ENCODE measurements at regions not wholly inside any gene's neighbourhood (a gene's known extent, or its start where the extent isn't known, plus 50 kb on each side); places are given as distances from the start of the nearest gene placed in this dataset.

GRCh38 chr1:191551019-191551418, 607.2 kb upstream of the RGS18 start:
- no peak for TF ChIP-seq CTCF (IDR thresholded peaks at IDR 0.05; ENCODE audit: borderline replicate concordance, insufficient read depth, low read depth, low read length)
- no peak overlapping the region for H3K4me3 ChIP-seq (ENCODE audit: low read depth, low read length)

- TF ChIP-seq CTCF (IDR thresholded peaks at IDR 0.05; ENCODE audit: borderline replicate concordance, insufficient read depth, low read depth, low read length) = no peak
- no peak overlapping the region for H3K4me3 ChIP-seq (ENCODE audit: low read depth, low read length)
These were observed 599.9 kb upstream of the RGS18 start for GRCh38 chr1:191558379-191558778.

- TF ChIP-seq CTCF (IDR thresholded peaks at IDR 0.05; ENCODE audit: borderline replicate concordance, insufficient read depth, low read depth, low read length) = no peak
- H3K4me3 ChIP-seq (ENCODE audit: low read depth, low read length) = no peak overlapping the region
These were observed 597.0 kb upstream of the RGS18 start for GRCh38 chr1:191561276-191561675.

GRCh38 chr1:191564275-191564674, 594.0 kb upstream of the RGS18 start:
- H3K4me3 ChIP-seq (ENCODE audit: low read depth, low read length) = no peak overlapping the region
- no peak for TF ChIP-seq CTCF (IDR thresholded peaks at IDR 0.05; ENCODE audit: borderline replicate concordance, insufficient read depth, low read depth, low read length)

GRCh38 chr1:191572479-191572878, 585.8 kb upstream of the RGS18 start:
- no peak for TF ChIP-seq CTCF (IDR thresholded peaks at IDR 0.05; ENCODE audit: borderline replicate concordance, insufficient read depth, low read depth, low read length)

GRCh38 chr1:191575180-191575579, 583.1 kb upstream of the RGS18 start:
- H3K4me3 ChIP-seq (ENCODE audit: low read depth, low read length) = no peak overlapping the region
- no peak for TF ChIP-seq CTCF (IDR thresholded peaks at IDR 0.05; ENCODE audit: borderline replicate concordance, insufficient read depth, low read depth, low read length)

More at GRCh38 chr1:191572479-191572878, 585.8 kb upstream of the RGS18 start:
- no peak overlapping the region for H3K4me3 ChIP-seq (ENCODE audit: low read depth, low read length)

GRCh38 chr1:191575746-191576145, 582.5 kb upstream of the RGS18 start:
- no peak for TF ChIP-seq CTCF (IDR thresholded peaks at IDR 0.05; ENCODE audit: borderline replicate concordance, insufficient read depth, low read depth, low read length)

More at GRCh38 chr1:191575746-191576145, 582.5 kb upstream of the RGS18 start:
- no peak overlapping the region for H3K4me3 ChIP-seq (ENCODE audit: low read depth, low read length)

Measured in GM12875 (cell line).